ENCODE measurements at regions not wholly inside any gene's neighbourhood (a gene's known extent, or its start where the extent isn't known, plus 50 kb on each side); places are given as distances from the start of the nearest gene placed in this dataset.

DNA sequence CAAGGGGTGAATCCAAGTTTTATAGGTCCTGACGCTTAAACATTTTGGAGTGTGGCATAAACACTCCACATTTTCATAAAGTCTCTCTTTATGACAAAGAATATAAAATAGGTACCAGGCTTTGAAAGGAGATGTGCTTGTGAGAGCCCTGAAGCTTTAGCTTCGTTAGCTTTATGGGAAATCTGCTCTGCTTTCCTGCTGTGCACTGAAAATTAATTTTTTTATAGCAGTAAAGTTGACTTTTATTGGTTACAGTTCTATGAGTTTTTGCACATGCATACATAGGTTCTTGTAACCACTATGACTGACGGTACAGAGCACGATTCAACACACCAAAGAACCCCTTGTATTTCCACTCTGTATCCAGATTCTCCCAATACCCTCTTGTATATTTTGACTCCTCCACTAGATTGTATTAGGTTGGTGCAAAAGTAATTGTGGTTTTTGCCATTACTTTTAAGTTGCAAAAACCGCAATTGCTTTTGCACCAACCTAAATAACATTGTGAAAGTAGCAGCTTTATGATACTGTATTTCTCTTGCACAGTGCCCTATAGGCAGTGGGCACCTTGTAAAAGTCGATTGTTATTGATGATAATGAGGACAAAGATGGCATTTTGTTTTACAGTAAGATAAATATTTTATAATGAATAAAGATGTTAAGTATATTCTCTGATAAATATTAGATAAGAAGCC, 145.2 kb upstream of the AKIRIN2 start:
- Histone ChIP-seq H3K4me3 (ENCODE audit: low read depth in 1 of 2, low read length in 2 of 2) (no peak overlapping the region), H3K4me1 (ENCODE audit: control insufficient read depth in 1 of 2, insufficient read depth in 2 of 2, low read length in 2 of 2) (no peaks in the 10 kb centered on the region), H3K27me3 (ENCODE audit: low read depth, low read length) (no peaks in the 10 kb centered on the region), H3K27ac (ENCODE audit: low read length) (no peak overlapping the region), H3K9me3 (ENCODE audit: control insufficient read depth in 1 of 2, low read length in 2 of 2) (no peaks in the 10 kb centered on the region), H3K36me3 (ENCODE audit: control insufficient read depth in 1 of 2, insufficient read depth in 2 of 2, low read length in 2 of 2) (no peaks in the 10 kb centered on the region)

DNA sequence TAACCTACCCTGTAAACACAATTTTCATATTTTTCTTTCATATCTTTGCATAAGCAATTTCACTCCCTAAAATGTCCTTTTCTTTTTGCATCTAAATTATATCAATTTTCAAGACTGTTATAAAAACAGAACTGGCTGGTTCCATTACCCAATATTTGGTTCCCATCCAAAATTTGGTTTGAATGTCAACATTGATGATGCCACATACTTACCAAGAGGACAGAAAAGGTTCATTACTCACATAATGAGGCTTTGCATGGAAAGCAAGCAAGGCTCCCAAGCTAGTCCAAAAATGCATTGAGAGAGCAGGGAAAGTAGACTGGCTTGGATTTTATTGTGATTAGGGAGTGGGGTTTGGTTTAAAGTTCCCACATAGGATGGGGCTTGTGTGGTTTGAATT, 144.4 kb upstream of the AKIRIN2 start:
- no peaks in the 10 kb centered on the region for H3K36me3 ChIP-seq (ENCODE audit: control insufficient read depth in 1 of 2, insufficient read depth in 2 of 2, low read length in 2 of 2)
- no peaks in the 10 kb centered on the region for H3K4me1 ChIP-seq (ENCODE audit: control insufficient read depth in 1 of 2, insufficient read depth in 2 of 2, low read length in 2 of 2)
- H3K9me3 ChIP-seq (ENCODE audit: control insufficient read depth in 1 of 2, low read length in 2 of 2) = no peaks in the 10 kb centered on the region
- no peak overlapping the region for H3K4me3 ChIP-seq (ENCODE audit: low read depth in 1 of 2, low read length in 2 of 2)
- no peak overlapping the region for H3K27ac ChIP-seq (ENCODE audit: low read length)
- H3K27me3 ChIP-seq (ENCODE audit: low read depth, low read length) = no peaks in the 10 kb centered on the region

DNA sequence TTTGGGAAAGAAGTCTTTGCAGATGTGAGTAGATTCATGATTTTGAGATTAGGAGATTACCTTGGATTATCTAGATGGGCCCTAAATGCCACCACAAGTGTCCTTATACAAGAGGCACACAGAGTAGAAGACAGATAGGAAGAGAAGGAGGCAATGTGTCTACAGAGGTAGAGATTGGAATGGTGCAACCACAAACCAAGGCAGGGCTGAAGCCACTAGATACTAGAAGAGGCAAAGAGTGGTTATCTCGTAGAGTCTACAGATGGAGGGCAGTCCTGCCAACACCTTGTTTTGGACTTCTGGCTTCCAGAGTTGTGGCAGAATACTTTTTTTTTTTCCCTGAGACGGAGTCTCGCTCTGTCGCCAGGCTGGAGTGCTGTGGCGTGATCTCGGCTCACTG, 138.3 kb upstream of the AKIRIN2 start:
- Histone ChIP-seq H3K9me3 (ENCODE audit: control insufficient read depth in 1 of 2, low read length in 2 of 2) (no peaks in the 10 kb centered on the region), H3K36me3 (ENCODE audit: control insufficient read depth in 1 of 2, insufficient read depth in 2 of 2, low read length in 2 of 2) (no peaks in the 10 kb centered on the region), H3K27ac (ENCODE audit: low read length) (no peak overlapping the region), H3K27me3 (ENCODE audit: low read depth, low read length) (no peaks in the 10 kb centered on the region), H3K4me1 (ENCODE audit: control insufficient read depth in 1 of 2, insufficient read depth in 2 of 2, low read length in 2 of 2) (no peaks in the 10 kb centered on the region), H3K4me3 (ENCODE audit: low read depth in 1 of 2, low read length in 2 of 2) (no peak overlapping the region)

DNA sequence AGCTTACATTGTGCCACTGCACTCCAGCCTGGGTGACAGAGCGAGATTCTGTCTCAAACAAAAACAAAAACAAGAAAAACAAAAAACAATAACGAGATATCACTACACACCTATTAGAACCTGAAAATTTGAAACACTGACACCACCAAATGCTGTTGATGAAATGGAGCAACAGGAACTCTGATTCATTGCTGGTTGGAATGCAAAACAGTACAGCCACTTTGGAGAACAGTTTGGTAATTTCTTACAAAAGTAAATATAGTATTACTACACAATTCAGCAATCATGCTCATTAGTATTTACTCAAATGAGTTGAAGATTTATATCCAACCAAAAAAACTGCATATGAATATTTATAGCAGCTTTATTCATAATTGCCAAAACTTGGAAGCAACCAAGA, 135.8 kb upstream of the AKIRIN2 start:
- H3K9me3 ChIP-seq (ENCODE audit: control insufficient read depth in 1 of 2, low read length in 2 of 2) = no peaks in the 10 kb centered on the region
- H3K4me1 ChIP-seq (ENCODE audit: control insufficient read depth in 1 of 2, insufficient read depth in 2 of 2, low read length in 2 of 2) = no peaks in the 10 kb centered on the region
- H3K4me3 ChIP-seq (ENCODE audit: low read depth in 1 of 2, low read length in 2 of 2) = no peak overlapping the region
- H3K27ac ChIP-seq (ENCODE audit: low read length) = no peak overlapping the region
- H3K36me3 ChIP-seq (ENCODE audit: control insufficient read depth in 1 of 2, insufficient read depth in 2 of 2, low read length in 2 of 2) = no peaks in the 10 kb centered on the region
- H3K27me3 ChIP-seq (ENCODE audit: low read depth, low read length) = no peaks in the 10 kb centered on the region

DNA sequence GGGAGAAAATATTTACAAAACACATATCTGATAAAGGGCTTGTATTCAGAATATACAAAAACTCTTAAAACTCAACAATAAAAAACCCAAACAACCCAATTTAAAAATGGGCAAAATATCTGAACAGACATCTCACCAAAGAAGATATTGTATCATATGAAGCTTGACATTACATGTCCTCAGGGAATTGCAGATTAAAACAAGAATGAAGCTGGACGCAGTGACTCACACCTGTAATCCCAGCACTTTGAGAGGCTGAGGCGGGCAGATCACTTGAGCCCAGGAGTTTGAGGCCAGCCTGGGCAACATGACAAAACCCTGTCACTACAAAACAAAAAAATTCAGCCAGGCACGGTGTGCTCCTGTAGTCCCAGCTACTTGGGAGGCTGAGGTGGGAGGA, 135.4 kb upstream of the AKIRIN2 start:
- Histone ChIP-seq H3K4me3 (ENCODE audit: low read depth in 1 of 2, low read length in 2 of 2) (no peak overlapping the region), H3K27ac (ENCODE audit: low read length) (no peak overlapping the region), H3K36me3 (ENCODE audit: control insufficient read depth in 1 of 2, insufficient read depth in 2 of 2, low read length in 2 of 2) (no peaks in the 10 kb centered on the region), H3K27me3 (ENCODE audit: low read depth, low read length) (no peaks in the 10 kb centered on the region), H3K9me3 (ENCODE audit: control insufficient read depth in 1 of 2, low read length in 2 of 2) (no peaks in the 10 kb centered on the region), H3K4me1 (ENCODE audit: control insufficient read depth in 1 of 2, insufficient read depth in 2 of 2, low read length in 2 of 2) (no peaks in the 10 kb centered on the region)

DNA sequence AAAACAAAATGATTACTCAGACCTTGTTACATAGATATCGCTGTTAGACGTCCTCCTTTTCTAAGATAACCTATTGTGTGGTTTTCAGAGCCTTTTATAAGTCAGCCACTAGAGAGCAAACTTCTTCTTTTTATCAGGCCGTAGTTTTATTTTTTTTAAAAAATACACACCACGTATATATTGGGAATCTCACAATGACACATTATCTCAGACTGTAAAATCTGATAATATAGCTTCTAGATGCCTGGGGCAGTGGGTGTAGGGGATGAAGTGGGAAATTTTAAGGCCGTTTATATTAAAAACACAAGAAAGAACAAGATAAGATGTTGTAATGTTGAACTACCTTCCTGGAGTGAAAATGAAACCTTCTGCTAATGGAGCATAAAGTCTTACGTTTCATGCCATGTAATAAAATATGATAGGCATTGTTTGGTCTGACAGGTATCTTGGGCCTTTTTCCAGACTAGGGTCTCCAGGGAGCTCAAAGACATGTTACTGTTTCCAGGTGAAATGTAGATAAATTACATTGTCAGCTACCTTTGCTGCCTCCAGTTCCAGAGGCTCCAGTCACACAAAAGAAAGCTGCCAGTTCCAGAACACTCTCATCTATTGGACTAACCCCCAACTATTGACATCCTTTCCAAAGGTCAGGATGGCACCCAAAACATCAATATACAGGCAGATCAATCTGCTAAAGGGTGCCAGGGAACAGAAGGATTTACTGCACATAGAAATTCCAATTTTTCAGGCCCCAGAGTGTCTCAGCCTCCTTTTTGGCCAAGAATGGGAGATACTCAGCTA, 130.2 kb upstream of the AKIRIN2 start:
- peak overlapping the region; percentile 55 to 75 for H3K4me3 ChIP-seq (ENCODE audit: low read depth in 1 of 2, low read length in 2 of 2)
- H3K27ac ChIP-seq (ENCODE audit: low read length) = peak overlapping the region; percentile 61

DNA sequence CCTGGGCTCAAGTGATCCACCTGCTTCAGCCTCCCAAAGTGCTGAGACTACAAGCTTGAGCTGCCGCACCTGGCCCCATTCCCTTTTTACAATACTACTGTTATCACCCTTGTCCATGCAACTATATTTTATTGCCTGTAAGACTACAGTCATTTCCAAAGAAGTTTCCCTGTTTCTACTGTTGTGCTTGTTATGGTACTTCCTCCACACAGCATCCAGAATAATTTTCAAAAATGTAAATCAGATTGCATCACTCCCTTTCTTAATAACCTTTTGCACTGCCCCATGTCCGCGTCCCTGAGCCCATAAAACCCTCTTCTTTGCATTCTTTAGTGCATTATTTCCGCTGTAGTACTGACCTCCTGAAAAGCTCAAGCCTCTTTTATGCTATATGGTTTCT, 128.9 kb upstream of the AKIRIN2 start:
- H3K27ac ChIP-seq (ENCODE audit: low read length) = no peak overlapping the region
- H3K27me3 ChIP-seq (ENCODE audit: low read depth, low read length) = no peaks in the 10 kb centered on the region
- peaks cover 0 to 5% of the 10 kb centered on the region in 2 donors for H3K4me1 ChIP-seq (ENCODE audit: control insufficient read depth in 1 of 2, insufficient read depth in 2 of 2, low read length in 2 of 2)
- no peak overlapping the region for H3K4me3 ChIP-seq (ENCODE audit: low read depth in 1 of 2, low read length in 2 of 2)
- H3K9me3 ChIP-seq (ENCODE audit: control insufficient read depth in 1 of 2, low read length in 2 of 2) = no peaks in the 10 kb centered on the region
- H3K36me3 ChIP-seq (ENCODE audit: control insufficient read depth in 1 of 2, insufficient read depth in 2 of 2, low read length in 2 of 2) = no peaks in the 10 kb centered on the region

More for the DNA sequence above, 130.2 kb upstream of the AKIRIN2 start:
- no peaks in the 10 kb centered on the region for H3K9me3 ChIP-seq (ENCODE audit: control insufficient read depth in 1 of 2, low read length in 2 of 2)
- no peaks in the 10 kb centered on the region for H3K36me3 ChIP-seq (ENCODE audit: control insufficient read depth in 1 of 2, insufficient read depth in 2 of 2, low read length in 2 of 2)
- no peaks in the 10 kb centered on the region for H3K27me3 ChIP-seq (ENCODE audit: low read depth, low read length)
- no peaks in the 10 kb centered on the region for H3K4me1 ChIP-seq (ENCODE audit: control insufficient read depth in 1 of 2, insufficient read depth in 2 of 2, low read length in 2 of 2)

DNA sequence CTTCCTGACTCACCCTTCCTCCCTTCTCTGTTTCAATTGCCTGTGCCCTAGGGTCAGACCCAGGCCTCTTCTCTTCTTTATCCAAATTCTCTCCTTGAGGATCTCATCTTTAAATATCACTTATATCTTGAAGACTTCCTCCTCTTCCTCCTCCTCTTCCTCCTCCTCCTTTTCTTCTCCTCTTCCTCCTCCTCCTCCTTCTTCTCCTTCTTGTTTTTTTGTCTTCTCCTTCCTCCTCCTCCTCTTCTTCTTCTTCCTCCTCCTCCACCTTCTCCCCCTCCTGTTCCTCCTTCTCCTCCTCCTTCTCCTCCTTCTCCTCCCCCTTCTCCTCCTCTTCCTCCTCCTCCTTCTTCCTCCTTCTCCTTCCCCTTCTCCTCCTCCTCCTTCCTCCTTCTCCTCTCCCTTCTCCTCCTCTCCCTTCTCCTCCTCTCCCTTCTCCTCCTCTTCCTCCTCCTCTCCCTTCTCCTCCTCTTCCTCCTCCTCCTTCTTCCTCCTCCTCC, 127.6 kb upstream of the AKIRIN2 start:
- Histone ChIP-seq H3K4me1 (ENCODE audit: control insufficient read depth in 1 of 2, insufficient read depth in 2 of 2, low read length in 2 of 2) (peaks cover 0 to 5% of the 10 kb centered on the region in 2 donors), H3K9me3 (ENCODE audit: control insufficient read depth in 1 of 2, low read length in 2 of 2) (no peaks in the 10 kb centered on the region), H3K27ac (ENCODE audit: low read length) (no peak overlapping the region), H3K27me3 (ENCODE audit: low read depth, low read length) (no peaks in the 10 kb centered on the region), H3K4me3 (ENCODE audit: low read depth in 1 of 2, low read length in 2 of 2) (no peak overlapping the region), H3K36me3 (ENCODE audit: control insufficient read depth in 1 of 2, insufficient read depth in 2 of 2, low read length in 2 of 2) (no peaks in the 10 kb centered on the region)

DNA sequence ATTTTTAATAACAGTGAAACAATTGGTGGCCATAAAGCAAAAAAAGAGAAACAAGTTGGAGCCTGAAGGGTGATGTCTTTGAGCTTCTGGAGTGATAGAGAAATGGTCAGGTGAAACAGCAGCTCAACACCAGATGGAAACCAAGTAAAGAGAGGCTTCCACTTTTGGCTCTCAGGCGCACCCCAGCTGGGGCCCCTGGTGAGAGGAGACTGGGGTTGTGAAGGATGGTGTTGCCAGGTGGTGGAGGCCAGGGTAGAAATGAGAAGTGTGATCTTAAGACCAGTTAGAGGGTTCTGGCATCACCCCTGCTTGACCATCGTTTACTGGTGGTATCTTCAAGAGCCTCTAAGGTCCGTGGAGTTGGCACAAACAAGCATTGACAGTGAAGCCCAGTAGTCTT, 126.0 kb upstream of the AKIRIN2 start:
- Histone ChIP-seq H3K27me3 (ENCODE audit: low read depth, low read length) (no peaks in the 10 kb centered on the region), H3K27ac (ENCODE audit: low read length) (no peak overlapping the region), H3K4me3 (ENCODE audit: low read depth in 1 of 2, low read length in 2 of 2) (no peak overlapping the region), H3K36me3 (ENCODE audit: control insufficient read depth in 1 of 2, insufficient read depth in 2 of 2, low read length in 2 of 2) (no peaks in the 10 kb centered on the region), H3K9me3 (ENCODE audit: control insufficient read depth in 1 of 2, low read length in 2 of 2) (no peaks in the 10 kb centered on the region), H3K4me1 (ENCODE audit: control insufficient read depth in 1 of 2, insufficient read depth in 2 of 2, low read length in 2 of 2) (peaks cover 0 to 5% of the 10 kb centered on the region in 2 donors)

DNA sequence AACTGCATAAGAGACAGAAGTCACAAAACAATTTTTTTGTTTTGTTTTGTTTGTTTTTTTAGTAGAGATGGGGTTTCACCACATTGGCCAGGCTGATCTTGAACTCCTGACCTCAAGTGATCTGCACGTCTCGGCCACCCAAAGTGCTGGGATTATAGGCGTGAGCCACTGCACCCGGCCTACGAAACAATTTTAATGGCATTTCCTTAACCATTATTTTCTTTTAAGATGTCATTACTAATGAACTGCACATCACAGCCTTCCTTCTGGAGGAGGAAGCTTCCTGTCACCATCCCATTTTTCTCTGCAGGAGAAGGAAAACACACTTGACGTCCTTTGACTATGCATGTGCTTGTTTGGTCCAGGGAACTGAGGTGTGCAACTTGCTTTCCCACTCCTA, 125.3 kb upstream of the AKIRIN2 start:
- H3K36me3 ChIP-seq (ENCODE audit: control insufficient read depth in 1 of 2, insufficient read depth in 2 of 2, low read length in 2 of 2) = no peaks in the 10 kb centered on the region
- H3K27me3 ChIP-seq (ENCODE audit: low read depth, low read length) = no peaks in the 10 kb centered on the region
- H3K27ac ChIP-seq (ENCODE audit: low read length) = no peak overlapping the region
- H3K4me3 ChIP-seq (ENCODE audit: low read depth in 1 of 2, low read length in 2 of 2) = no peak overlapping the region
- H3K9me3 ChIP-seq (ENCODE audit: control insufficient read depth in 1 of 2, low read length in 2 of 2) = no peaks in the 10 kb centered on the region
- H3K4me1 ChIP-seq (ENCODE audit: control insufficient read depth in 1 of 2, insufficient read depth in 2 of 2, low read length in 2 of 2) = peaks cover 0 to 5% of the 10 kb centered on the region in 2 donors

DNA sequence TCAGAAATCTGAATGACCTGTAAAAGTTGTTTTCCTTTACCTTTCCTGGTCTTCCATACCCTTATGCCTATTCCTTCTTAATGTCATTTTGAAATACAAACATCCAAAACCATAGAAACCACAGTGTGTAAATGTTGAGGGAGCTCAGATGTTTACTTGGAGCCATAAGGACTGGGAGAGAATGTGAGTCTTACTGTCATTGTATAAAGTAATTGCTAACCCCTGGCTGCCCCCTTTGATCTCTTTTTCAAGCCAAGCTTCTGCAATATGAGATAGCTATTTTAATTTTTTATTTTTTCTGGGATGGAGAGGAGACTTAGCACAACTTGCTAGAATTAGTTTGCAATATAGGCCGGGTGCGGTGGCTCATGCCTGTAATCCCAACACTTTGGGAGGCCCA, 124.4 kb upstream of the AKIRIN2 start:
- Histone ChIP-seq H3K9me3 (ENCODE audit: control insufficient read depth in 1 of 2, low read length in 2 of 2) (no peaks in the 10 kb centered on the region), H3K27ac (ENCODE audit: low read length) (no peak overlapping the region), H3K4me1 (ENCODE audit: control insufficient read depth in 1 of 2, insufficient read depth in 2 of 2, low read length in 2 of 2) (peaks cover 0 to 5% of the 10 kb centered on the region in 2 donors), H3K27me3 (ENCODE audit: low read depth, low read length) (no peaks in the 10 kb centered on the region), H3K4me3 (ENCODE audit: low read depth in 1 of 2, low read length in 2 of 2) (no peak overlapping the region), H3K36me3 (ENCODE audit: control insufficient read depth in 1 of 2, insufficient read depth in 2 of 2, low read length in 2 of 2) (no peaks in the 10 kb centered on the region)
